DOHH2 (cell line): ENCODE measurements at regions not wholly inside any gene's neighbourhood (a gene's known extent, or its start where the extent isn't known, plus 50 kb on each side); places are given as distances from the start of the nearest gene placed in this dataset.

Experiments used
- H3F3A ChIP-seq: fragments of 200-600 bp; sonication (generic), shearing (Covaris generic); 2 replicates; pipeline ENCODE4 v1.6.0; 2016; ENCODE audit warnings: antibody characterized with exemption, mild to moderate bottlenecking; ENCODE audit not compliant: control insufficient read depth, insufficient read depth
- H3K27ac ChIP-seq: fragments of 200-600 bp; sonication (generic); 2 replicates; pipeline ENCODE4 v1.5.1; 2014; ENCODE audit warnings: low read depth, mild to moderate bottlenecking, low read length, moderate library complexity
- H3K27me3 ChIP-seq: fragments of 200-600 bp; sonication (generic); 2 replicates; pipeline ENCODE4 v1.6.1; 2014; ENCODE audit warnings: mild to moderate bottlenecking, low read length, mixed read lengths; ENCODE audit not compliant: control insufficient read depth
- H3K36me3 ChIP-seq: fragments of 200-600 bp; sonication (generic); 2 replicates; pipeline ENCODE4 v1.6.1; 2014; ENCODE audit warnings: mild to moderate bottlenecking, low read length, moderate library complexity, mixed read lengths; ENCODE audit not compliant: control insufficient read depth
- H3K4me1 ChIP-seq: fragments of 200-600 bp; sonication (generic); 2 replicates; pipeline ENCODE4 v1.6.1; 2014; ENCODE audit warnings: mild to moderate bottlenecking, low read length, mixed read lengths; ENCODE audit not compliant: control insufficient read depth
- H3K4me2 ChIP-seq: fragments of 200-600 bp; sonication (generic); 2 replicates; pipeline ENCODE4 v1.6.0; 2014; ENCODE audit warnings: mild to moderate bottlenecking, low read length, moderate library complexity
- H3K4me3 ChIP-seq: fragments of 200-600 bp; sonication (generic); 2 replicates; pipeline ENCODE4 v1.5.1; 2014; ENCODE audit warnings: mild to moderate bottlenecking, low read length, mixed read lengths
- H3K79me2 ChIP-seq: fragments of 200-600 bp; sonication (generic); 2 replicates; pipeline ENCODE4 v1.6.1; 2014; ENCODE audit warnings: mild to moderate bottlenecking, low read length, mixed read lengths; ENCODE audit not compliant: control insufficient read depth
- H3K9me2 ChIP-seq: fragments of 200-600 bp; sonication (generic); replicated peaks from 2 replicates; pipeline ENCODE4 v1.6.1; 2014; ENCODE audit warnings: mild to moderate bottlenecking, low read length, mixed read lengths; ENCODE audit not compliant: control insufficient read depth
- H3K9me3 ChIP-seq: fragments of 200-600 bp; sonication (generic); 2 replicates; pipeline ENCODE4 v1.6.1; 2014; ENCODE audit warnings: antibody characterized with exemption, low read length, mixed read lengths; ENCODE audit not compliant: control insufficient read depth, insufficient read depth
- H4K20me1 ChIP-seq: fragments of 200-600 bp; sonication (generic); 2 replicates; pipeline ENCODE4 v1.6.0; 2014; ENCODE audit warnings: low read depth, mild to moderate bottlenecking, antibody characterized with exemption, low read length, moderate library complexity; ENCODE audit not compliant: control insufficient read depth, insufficient read depth
- EZH2phosphoT487 ChIP-seq: fragments of 200-600 bp; sonication (generic); IDR thresholded peaks from 2 replicates; pipeline ENCODE4 v1.6.1; 2017; ENCODE audit warnings: borderline replicate concordance, mild to moderate bottlenecking, antibody characterized with exemption, low read length, moderate library complexity, mixed read lengths
- TF ChIP-seq, protein P1 (sequence below): fragments of 200-600 bp; sonication (generic); IDR thresholded peaks from one replicate; pipeline ENCODE4 v1.5.1; 2014; ENCODE audit warnings: antibody characterized with exemption, mild to moderate bottlenecking, low read depth, low read length; ENCODE audit not compliant: poor library complexity, severe bottlenecking

DNA sequence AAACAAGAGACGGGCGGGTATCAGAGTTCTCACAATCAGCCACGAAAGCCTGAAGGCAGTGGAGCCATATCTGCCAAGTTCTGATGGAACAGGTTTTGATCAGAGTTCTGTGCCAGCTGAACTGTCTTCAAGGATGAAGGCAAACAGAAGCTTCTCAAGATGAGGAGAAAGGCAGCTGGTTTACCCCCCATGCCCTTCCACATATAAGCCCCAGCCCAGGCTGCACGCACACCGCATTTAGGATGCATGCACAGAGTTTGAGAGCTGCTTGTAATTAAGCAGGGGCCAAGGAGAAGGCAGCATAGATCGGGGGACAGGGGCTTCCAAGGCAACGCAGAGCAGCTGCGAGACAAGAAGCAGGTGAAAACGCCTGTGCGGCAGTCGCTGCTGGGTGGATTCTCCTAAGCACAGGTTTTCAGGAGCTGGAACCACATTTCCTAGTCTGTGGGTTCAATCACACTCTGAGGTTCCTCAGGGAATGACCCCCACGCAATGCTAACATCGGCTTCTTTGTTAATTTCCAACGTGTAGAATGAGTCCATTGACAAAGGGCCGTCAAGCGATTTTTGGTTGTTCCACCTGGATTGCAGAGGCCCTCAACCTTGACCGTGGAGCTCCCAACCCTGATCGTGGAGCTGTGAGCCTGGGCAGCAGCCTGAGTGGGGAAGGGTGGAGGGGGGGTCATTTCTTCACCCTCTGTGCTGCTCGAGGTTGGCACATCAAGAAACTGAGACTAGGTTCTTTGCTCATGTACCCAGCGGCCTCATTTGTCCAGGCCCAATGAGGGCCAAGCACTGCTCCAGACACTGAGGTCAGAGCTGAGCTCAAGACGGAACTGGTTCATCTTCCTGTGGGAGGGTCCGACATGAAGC lies 81.7 kb upstream of the SHISAL1 start:
- no peak for TF ChIP-seq EZH2phosphoT487
- TF ChIP-seq, protein P1, sequence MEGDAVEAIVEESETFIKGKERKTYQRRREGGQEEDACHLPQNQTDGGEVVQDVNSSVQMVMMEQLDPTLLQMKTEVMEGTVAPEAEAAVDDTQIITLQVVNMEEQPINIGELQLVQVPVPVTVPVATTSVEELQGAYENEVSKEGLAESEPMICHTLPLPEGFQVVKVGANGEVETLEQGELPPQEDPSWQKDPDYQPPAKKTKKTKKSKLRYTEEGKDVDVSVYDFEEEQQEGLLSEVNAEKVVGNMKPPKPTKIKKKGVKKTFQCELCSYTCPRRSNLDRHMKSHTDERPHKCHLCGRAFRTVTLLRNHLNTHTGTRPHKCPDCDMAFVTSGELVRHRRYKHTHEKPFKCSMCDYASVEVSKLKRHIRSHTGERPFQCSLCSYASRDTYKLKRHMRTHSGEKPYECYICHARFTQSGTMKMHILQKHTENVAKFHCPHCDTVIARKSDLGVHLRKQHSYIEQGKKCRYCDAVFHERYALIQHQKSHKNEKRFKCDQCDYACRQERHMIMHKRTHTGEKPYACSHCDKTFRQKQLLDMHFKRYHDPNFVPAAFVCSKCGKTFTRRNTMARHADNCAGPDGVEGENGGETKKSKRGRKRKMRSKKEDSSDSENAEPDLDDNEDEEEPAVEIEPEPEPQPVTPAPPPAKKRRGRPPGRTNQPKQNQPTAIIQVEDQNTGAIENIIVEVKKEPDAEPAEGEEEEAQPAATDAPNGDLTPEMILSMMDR, result no peak
- Histone ChIP-seq H3K4me3 (no peak overlapping the region), H3K9me3 (no peaks in the 10 kb centered on the region), H3K27ac (no peak overlapping the region), H4K20me1 (no peaks in the 10 kb centered on the region), H3K4me1 (no peaks in the 10 kb centered on the region), H3K4me2 (no peak overlapping the region), H3F3A (no peaks in the 10 kb centered on the region), H3K9me2 (no peaks in the 10 kb centered on the region), H3K27me3 (no peaks in the 10 kb centered on the region), H3K36me3 (no peaks in the 10 kb centered on the region), H3K79me2 (no peaks in the 10 kb centered on the region)

DNA sequence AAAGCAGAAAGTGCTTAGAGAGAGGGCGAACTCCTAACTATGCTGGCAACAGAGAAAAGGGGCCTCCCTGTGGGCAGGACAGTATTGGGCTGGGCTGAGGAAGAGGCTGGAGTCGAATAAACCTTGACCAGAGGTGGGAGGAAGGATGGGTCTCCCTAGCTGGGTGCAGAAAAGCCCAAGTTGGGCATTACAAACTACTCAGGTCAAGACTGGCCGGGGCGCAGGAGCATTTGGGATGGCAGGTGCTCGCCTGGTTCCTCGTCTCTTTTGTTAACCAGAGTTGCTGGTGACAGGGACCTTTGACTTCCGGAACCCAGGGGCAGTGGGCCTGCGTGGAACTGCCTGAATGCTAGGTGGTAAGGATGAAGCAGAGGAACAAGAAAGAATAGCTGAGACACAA lies 80.3 kb upstream of the SHISAL1 start:
- H4K20me1 ChIP-seq, result no peaks in the 10 kb centered on the region
- H3K27me3 ChIP-seq, result no peaks in the 10 kb centered on the region
- H3K4me3 ChIP-seq, result no peak overlapping the region
- H3K79me2 ChIP-seq, result no peaks in the 10 kb centered on the region
- no peak overlapping the region for H3K27ac ChIP-seq
- no peaks in the 10 kb centered on the region for H3F3A ChIP-seq
- H3K9me2 ChIP-seq, result no peaks in the 10 kb centered on the region
- TF ChIP-seq EZH2phosphoT487, result no peak
- TF ChIP-seq, protein P1, result no peak
- no peaks in the 10 kb centered on the region for H3K9me3 ChIP-seq
- no peak overlapping the region for H3K4me2 ChIP-seq
- no peaks in the 10 kb centered on the region for H3K36me3 ChIP-seq
- no peaks in the 10 kb centered on the region for H3K4me1 ChIP-seq

DNA sequence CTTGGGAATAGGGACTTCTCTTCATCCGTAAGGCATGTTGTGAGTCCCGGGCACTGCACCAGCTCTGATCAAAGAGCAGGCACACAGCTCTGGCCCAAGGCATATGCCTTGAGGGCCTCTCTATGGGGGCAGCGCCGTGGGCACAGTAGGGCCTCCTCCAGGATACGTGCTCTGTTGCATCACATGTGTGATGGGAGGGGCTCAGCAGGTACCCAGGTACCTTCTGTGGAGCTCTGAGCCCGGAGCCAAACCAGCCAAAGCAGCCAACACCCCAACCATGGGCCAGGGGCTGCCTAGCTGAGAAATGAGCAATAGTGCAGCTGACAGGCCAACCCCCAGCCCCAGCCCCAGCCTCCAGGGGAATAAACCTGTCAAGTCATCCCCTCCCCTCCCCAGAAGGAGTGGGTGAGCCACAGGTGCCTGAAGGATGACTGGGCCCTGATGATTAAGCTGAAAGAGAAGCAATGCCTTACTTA lies 79.7 kb upstream of the SHISAL1 start:
- Histone ChIP-seq H3K36me3 (no peaks in the 10 kb centered on the region), H3K9me2 (no peaks in the 10 kb centered on the region), H3K79me2 (no peaks in the 10 kb centered on the region), H3K27me3 (no peaks in the 10 kb centered on the region), H4K20me1 (no peaks in the 10 kb centered on the region), H3K4me1 (no peaks in the 10 kb centered on the region), H3F3A (no peaks in the 10 kb centered on the region), H3K4me3 (no peak overlapping the region), H3K27ac (no peak overlapping the region), H3K9me3 (no peaks in the 10 kb centered on the region), H3K4me2 (no peak overlapping the region)
- no peak for TF ChIP-seq EZH2phosphoT487
- TF ChIP-seq, protein P1, result no peak
